Uterus (tissue), 2 donors: ENCODE measurements at regions not wholly inside any gene's neighbourhood (a gene's known extent, or its start where the extent isn't known, plus 50 kb on each side); places are given as distances from the start of the nearest gene placed in this dataset.

Source experiments
- CTCF ChIP-seq, 4 experiments: fragments of 200-600 bp in 2 of 4; fragments of 450-650 bp in 2 of 4; sonication (generic) in 2 of 4; IDR thresholded peaks; one replicate each; pipeline ENCODE4 v1.5.1; 2016 to 2019; ENCODE audit warnings: antibody characterized with exemption in 4 of 4, mild to moderate bottlenecking in 2 of 4, moderate library complexity in 1 of 4
- POLR2A ChIP-seq, 2 donors: fragments of 450-650 bp; IDR thresholded peaks; one replicate each; pipeline ENCODE4 v1.6.1; 2016; ENCODE audit warnings: antibody characterized with exemption in 2 of 2, mild to moderate bottlenecking in 1 of 2, moderate library complexity in 1 of 2

GRCh38 chr13:40311356-40312101 lies 354.9 kb downstream of the FOXO1 start:
- TF ChIP-seq POLR2A (IDR thresholded peaks at IDR 0.05) = no peak
- TF ChIP-seq CTCF (IDR thresholded peaks at IDR 0.05) = no peak
